Osteoblast (primary cell): ENCODE measurements at regions not wholly inside any gene's neighbourhood (a gene's known extent, or its start where the extent isn't known, plus 50 kb on each side); places are given as distances from the start of the nearest gene placed in this dataset.

ENCODE experiments used
- DNase-seq: peaks from one replicate; pipeline ENCODE4 v3.0.0; 2011; ENCODE audit warnings: low spot score, mixed read lengths; ENCODE audit not compliant: insufficient read length; ENCODE audit errors: missing footprints
- H2AFZ ChIP-seq: 2 replicates; pipeline ENCODE4 v1.6.0; 2011; ENCODE audit warnings: mild to moderate bottlenecking, low read length
- H3K27ac ChIP-seq: 2 replicates; pipeline ENCODE4 v1.5.1; 2011; ENCODE audit warnings: mild to moderate bottlenecking, low read depth, low read length, moderate library complexity
- H3K27me3 ChIP-seq: 2 replicates; pipeline ENCODE4 v1.6.0; 2012; ENCODE audit warnings: mild to moderate bottlenecking, control low read depth, inconsistent platforms, low read length, moderate library complexity; ENCODE audit not compliant: insufficient read depth
- H3K36me3 ChIP-seq: 2 replicates; pipeline ENCODE4 v1.5.1; 2011; ENCODE audit warnings: mild to moderate bottlenecking, low read length, control low read depth, moderate library complexity; ENCODE audit not compliant: insufficient read depth
- H3K4me1 ChIP-seq: 2 replicates; pipeline ENCODE4 v1.5.1; 2011; ENCODE audit warnings: mild to moderate bottlenecking, low read length, control low read depth, moderate library complexity; ENCODE audit not compliant: insufficient read depth
- H3K4me2 ChIP-seq: 2 replicates; pipeline ENCODE4 v1.6.0; 2011; ENCODE audit warnings: mild to moderate bottlenecking, low read length; ENCODE audit not compliant: insufficient read depth
- H3K4me3 ChIP-seq: fragments of 200-600 bp; sonication (generic); 3 replicates; pipeline ENCODE4 v1.5.1; 2012; ENCODE audit warnings: mild to moderate bottlenecking, low read length, inconsistent platforms; ENCODE audit not compliant: insufficient read depth
- H3K79me2 ChIP-seq: 2 replicates; pipeline ENCODE4 v1.6.0; 2012; ENCODE audit warnings: mild to moderate bottlenecking, low read length, control low read depth, inconsistent platforms; ENCODE audit not compliant: insufficient read depth
- H3K9me3 ChIP-seq: 2 replicates; pipeline ENCODE4 v1.5.1; 2011; ENCODE audit warnings: low read depth, low read length, control low read depth
- H4K20me1 ChIP-seq: 2 replicates; pipeline ENCODE4 v1.6.0; 2012; ENCODE audit warnings: mild to moderate bottlenecking, low read length, control low read depth; ENCODE audit not compliant: insufficient read depth
- CTCF ChIP-seq: IDR thresholded peaks from 2 replicates; pipeline ENCODE4 v1.5.1; 2011; ENCODE audit warnings: mild to moderate bottlenecking, low read depth, low read length, moderate library complexity; ENCODE audit errors: extremely low read depth

- no peaks in the 10 kb centered on the region for H3K79me2 ChIP-seq
- no peaks in the 10 kb centered on the region for H3K9me3 ChIP-seq
- no peak overlapping the region for H3K4me3 ChIP-seq
- H3K4me2 ChIP-seq: no peak overlapping the region
- no peaks in the 10 kb centered on the region for H4K20me1 ChIP-seq
- H3K4me1 ChIP-seq: no peaks in the 10 kb centered on the region
- no peak for TF ChIP-seq CTCF
- H3K27ac ChIP-seq: no peak overlapping the region
- H2AFZ ChIP-seq: no peak overlapping the region
- H3K27me3 ChIP-seq: no peaks in the 10 kb centered on the region
- no peaks in the 10 kb centered on the region for H3K36me3 ChIP-seq
- no peak for DNase-seq
Measured at GRCh38 chr9:24036459-24036858, 210.4 kb upstream of the ELAVL2 start.

- Histone ChIP-seq H3K4me3 (no peak overlapping the region), H3K4me1 (no peaks in the 10 kb centered on the region), H2AFZ (no peak overlapping the region), H3K36me3 (no peaks in the 10 kb centered on the region), H3K79me2 (no peaks in the 10 kb centered on the region), H3K9me3 (no peaks in the 10 kb centered on the region), H3K4me2 (no peak overlapping the region), H3K27ac (no peak overlapping the region), H4K20me1 (no peaks in the 10 kb centered on the region), H3K27me3 (no peaks in the 10 kb centered on the region)
- no peak for TF ChIP-seq CTCF
- DNase-seq: no peak
Measured at GRCh38 chr9:24035816-24036215, 209.8 kb upstream of the ELAVL2 start.

GRCh38 chr9:24011881-24012280 is 185.8 kb upstream of the ELAVL2 start:
- H3K79me2 ChIP-seq: no peaks in the 10 kb centered on the region
- no peak overlapping the region for H2AFZ ChIP-seq
- H3K27me3 ChIP-seq: no peaks in the 10 kb centered on the region
- no peaks in the 10 kb centered on the region for H3K9me3 ChIP-seq
- H3K27ac ChIP-seq: no peak overlapping the region
- H4K20me1 ChIP-seq: no peaks in the 10 kb centered on the region
- no peak overlapping the region for H3K4me2 ChIP-seq
- no peak overlapping the region for H3K4me3 ChIP-seq
- DNase-seq: no peak
- H3K4me1 ChIP-seq: no peaks in the 10 kb centered on the region
- no peaks in the 10 kb centered on the region for H3K36me3 ChIP-seq
- TF ChIP-seq CTCF: no peak

GRCh38 chr9:24011009-24011717 is 185.1 kb upstream of the ELAVL2 start:
- DNase-seq: no peak
- no peak for TF ChIP-seq CTCF
- H3K27ac ChIP-seq: no peak overlapping the region
- H3K9me3 ChIP-seq: no peaks in the 10 kb centered on the region
- H3K4me3 ChIP-seq: no peak overlapping the region
- no peaks in the 10 kb centered on the region for H3K27me3 ChIP-seq
- no peaks in the 10 kb centered on the region for H3K79me2 ChIP-seq
- no peak overlapping the region for H3K4me2 ChIP-seq
- H2AFZ ChIP-seq: no peak overlapping the region
- no peaks in the 10 kb centered on the region for H4K20me1 ChIP-seq
- no peaks in the 10 kb centered on the region for H3K4me1 ChIP-seq
- no peaks in the 10 kb centered on the region for H3K36me3 ChIP-seq
